ENCODE measurements at regions not wholly inside any gene's neighbourhood (a gene's known extent, or its start where the extent isn't known, plus 50 kb on each side); places are given as distances from the start of the nearest gene placed in this dataset.
"Not testable (repeated sequence)": the region's sequence is repeated elsewhere in the genome, so short reads cannot be mapped to it uniquely, and the experiment has no call there.

GRCh38 chr14:84090837-84091236 lies 1439.1 kb upstream of the FLRT2 start:
- no peak for TF ChIP-seq MYC (IDR thresholded peaks at IDR 0.05; ENCODE audit: low read depth, low read length)
- no peak for TF ChIP-seq MAX (IDR thresholded peaks at IDR 0.05; ENCODE audit: low read depth, low read length)
- DNase-seq (ENCODE audit: low read depth), result no peak
- no peak overlapping the region for H3K4me3 ChIP-seq (ENCODE audit: low read depth, low read length)

GRCh38 chr14:84095681-84096080 lies 1434.3 kb upstream of the FLRT2 start:
- TF ChIP-seq MAX (IDR thresholded peaks at IDR 0.05; ENCODE audit: low read depth, low read length), result no peak
- no peak for TF ChIP-seq MYC (IDR thresholded peaks at IDR 0.05; ENCODE audit: low read depth, low read length)
- TF ChIP-seq CTCF (IDR thresholded peaks at IDR 0.05; ENCODE audit: low read depth, low read length), result no peak
- no peak for TF ChIP-seq POLR2A (IDR thresholded peaks at IDR 0.05; ENCODE audit: extremely low read depth, insufficient read length)
- no peak overlapping the region for H3K4me3 ChIP-seq (ENCODE audit: low read depth, low read length)
- DNase-seq (ENCODE audit: low read depth), result no peak

DNA sequence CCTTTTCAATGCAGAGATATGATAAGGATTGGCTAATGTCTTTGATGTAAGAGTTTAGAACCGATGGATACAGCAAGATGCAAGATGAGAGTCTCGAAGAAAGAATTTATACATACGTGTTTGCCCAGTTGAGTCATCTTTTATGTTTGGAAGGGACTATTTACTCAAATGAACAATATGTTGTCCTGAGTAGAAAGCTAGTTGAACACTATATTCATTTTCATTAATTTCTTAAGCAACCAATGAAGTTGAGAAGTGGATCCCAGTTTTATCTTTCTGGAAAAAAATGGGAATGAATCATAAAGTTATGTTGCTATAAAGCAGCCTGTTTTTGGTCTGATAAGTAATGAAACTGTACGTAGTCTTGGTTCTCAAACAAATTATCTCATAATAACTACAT lies 1431.7 kb upstream of the FLRT2 start:
- TF ChIP-seq POLR2A (IDR thresholded peaks at IDR 0.05; ENCODE audit: extremely low read depth, insufficient read length), result no peak
- no peak for TF ChIP-seq MAX (IDR thresholded peaks at IDR 0.05; ENCODE audit: low read depth, low read length)
- TF ChIP-seq CTCF (IDR thresholded peaks at IDR 0.05; ENCODE audit: low read depth, low read length), result no peak
- no peak for TF ChIP-seq MYC (IDR thresholded peaks at IDR 0.05; ENCODE audit: low read depth, low read length)
- DNase-seq (ENCODE audit: low read depth), result no peak
- no peak overlapping the region for H3K4me3 ChIP-seq (ENCODE audit: low read depth, low read length)

DNA sequence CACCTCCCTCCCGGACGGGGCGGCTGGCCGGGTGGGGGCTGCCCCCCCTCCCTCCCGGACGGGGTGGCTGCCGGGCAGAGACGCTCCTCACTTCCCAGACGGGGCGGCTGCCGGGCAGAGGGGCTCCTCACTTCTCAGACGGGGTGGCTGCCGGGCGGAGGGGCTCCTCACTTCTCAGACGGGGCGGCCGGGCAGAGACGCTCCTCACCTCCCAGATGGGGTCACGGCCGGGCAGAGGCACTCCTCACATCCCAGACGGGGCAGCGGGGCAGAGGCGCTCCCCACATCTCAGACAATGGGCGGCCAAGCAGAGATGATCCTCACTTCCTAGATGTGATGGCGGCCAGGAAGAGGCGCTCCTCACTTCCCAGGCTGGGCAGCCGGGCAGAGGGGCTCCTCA lies 1430.4 kb upstream of the FLRT2 start:
- not testable (repeated sequence) for DNase-seq (ENCODE audit: low read depth)

DNA sequence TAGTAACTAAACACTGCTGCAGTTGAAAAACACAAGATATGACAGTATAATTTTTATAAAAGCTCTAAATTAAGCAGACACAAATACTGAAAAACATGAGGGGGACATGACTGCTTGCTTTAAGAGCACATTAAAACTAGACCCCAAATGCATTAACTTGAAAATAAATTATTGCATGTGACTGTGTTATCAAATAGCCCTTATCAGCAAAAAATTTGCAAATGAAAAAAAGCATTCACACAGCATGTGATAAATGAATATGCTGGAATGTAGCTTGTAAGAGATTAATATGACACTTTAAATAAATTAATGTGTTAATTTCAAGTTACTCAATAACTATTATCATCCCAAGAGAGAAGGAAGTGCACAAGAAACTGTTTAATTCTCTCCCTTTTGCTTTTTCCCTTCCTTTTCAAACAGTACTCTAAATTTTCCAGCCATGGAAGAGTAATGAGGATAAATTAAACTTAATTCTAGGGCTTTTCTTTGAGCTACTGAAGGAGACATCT lies 1422.1 kb upstream of the FLRT2 start:
- TF ChIP-seq MAX (IDR thresholded peaks at IDR 0.05; ENCODE audit: low read depth, low read length) (no peak), CTCF (IDR thresholded peaks at IDR 0.05; ENCODE audit: low read depth, low read length) (no peak), MYC (IDR thresholded peaks at IDR 0.05; ENCODE audit: low read depth, low read length) (no peak), POLR2A (IDR thresholded peaks at IDR 0.05; ENCODE audit: extremely low read depth, insufficient read length) (no peak)
- DNase-seq (ENCODE audit: low read depth), result no peak
- H3K4me3 ChIP-seq (ENCODE audit: low read depth, low read length), result no peak overlapping the region

More for the DNA sequence above, 1430.4 kb upstream of the FLRT2 start:
- H3K4me3 ChIP-seq (ENCODE audit: low read depth, low read length), result not testable (repeated sequence)

GRCh38 chr14:84108746-84109457 lies 1421.0 kb upstream of the FLRT2 start:
- no peak overlapping the region for H3K4me3 ChIP-seq (ENCODE audit: low read depth, low read length)
- TF ChIP-seq MYC (IDR thresholded peaks at IDR 0.05; ENCODE audit: low read depth, low read length), result no peak
- TF ChIP-seq CTCF (IDR thresholded peaks at IDR 0.05; ENCODE audit: low read depth, low read length), result no peak
- no peak for TF ChIP-seq POLR2A (IDR thresholded peaks at IDR 0.05; ENCODE audit: extremely low read depth, insufficient read length)
- TF ChIP-seq MAX (IDR thresholded peaks at IDR 0.05; ENCODE audit: low read depth, low read length), result no peak
- DNase-seq (ENCODE audit: low read depth), result peak; percentile 35

Data from NB4 (cell line).